GM21619 (cell line): ENCODE measurements at regions not wholly inside any gene's neighbourhood (a gene's known extent, or its start where the extent isn't known, plus 50 kb on each side); places are given as distances from the start of the nearest gene placed in this dataset.
"Not testable (repeated sequence)": the region's sequence is repeated elsewhere in the genome, so short reads cannot be mapped to it uniquely, and the experiment has no call there.

ENCODE experiments used
- ATAC-seq: cut with Tn5 transposase; IDR thresholded peaks from one replicate; pipeline ENCODE4 v1.9.1; 2021; ENCODE audit not compliant: unreplicated experiment

DNA sequence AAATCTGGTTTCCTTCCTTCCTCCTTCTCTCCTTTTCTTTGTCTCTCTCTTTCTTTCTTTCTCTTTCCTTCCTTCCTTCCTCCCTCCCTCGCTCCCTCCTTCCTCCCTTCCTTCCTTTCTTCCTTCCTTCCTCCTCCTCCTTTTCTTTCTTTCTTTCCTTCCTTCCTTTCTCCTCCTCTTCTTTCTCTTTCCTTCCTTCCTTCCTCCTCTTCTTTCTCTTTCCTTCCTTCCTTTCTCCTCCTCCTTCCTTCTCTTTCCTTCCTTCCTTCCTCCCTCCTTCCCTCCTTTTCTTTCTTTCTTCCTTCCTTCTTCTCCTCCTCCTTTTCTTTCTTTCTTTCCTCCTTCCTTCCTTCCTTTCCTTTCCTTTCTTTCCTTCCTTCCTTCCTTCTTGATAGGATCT is 61.2 kb downstream of the VIP start:
- ATAC-seq: no peak

DNA sequence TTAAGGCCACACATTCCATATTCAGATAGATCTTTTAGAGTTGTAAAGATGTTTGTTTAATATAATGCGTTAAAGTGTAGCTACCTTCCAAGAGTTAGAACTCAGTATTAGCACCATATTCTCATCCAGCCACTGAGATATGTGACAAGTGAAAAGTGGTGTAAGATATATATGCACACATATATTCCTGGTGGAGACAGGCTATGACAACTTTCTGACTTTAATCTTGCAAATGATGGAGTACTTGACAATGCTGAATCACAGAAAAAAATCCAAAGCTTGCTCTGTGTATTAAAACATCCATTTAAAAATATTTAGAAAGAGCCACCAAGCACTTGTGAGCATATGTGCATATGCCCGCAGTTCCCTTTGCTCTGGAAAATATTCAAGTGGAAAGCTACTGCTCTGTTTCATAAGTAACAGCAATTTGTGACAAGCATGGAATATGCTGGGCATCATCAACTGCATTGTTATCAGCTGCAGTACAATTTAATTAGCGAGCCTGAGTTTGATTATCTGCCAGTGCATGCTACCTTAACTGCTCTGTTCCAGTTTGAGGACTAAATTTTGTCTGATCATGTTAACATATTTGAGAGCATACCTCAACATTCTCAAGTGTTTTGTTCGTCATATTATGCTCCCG is 64.8 kb downstream of the VIP start:
- ATAC-seq: no peak

DNA sequence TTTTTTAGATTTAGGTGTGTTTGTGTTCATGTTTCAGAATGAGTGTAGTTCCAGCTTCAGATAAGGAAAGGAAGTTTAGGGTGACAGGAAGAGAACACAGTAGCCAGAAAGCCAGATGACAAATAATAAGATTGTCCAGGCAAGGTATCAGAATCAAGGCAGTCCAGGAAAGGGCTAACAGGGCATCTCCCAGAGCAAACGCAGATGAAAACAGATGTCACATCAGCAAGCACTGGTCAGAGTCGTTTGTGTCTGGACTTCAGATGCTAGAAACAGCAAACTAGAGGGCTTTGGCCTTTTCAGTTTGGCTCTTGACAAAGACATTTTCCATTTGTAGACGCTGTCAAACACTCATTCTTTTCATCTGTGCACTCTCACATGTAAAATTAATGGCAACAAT is 65.5 kb downstream of the VIP start:
- no peak for ATAC-seq

DNA sequence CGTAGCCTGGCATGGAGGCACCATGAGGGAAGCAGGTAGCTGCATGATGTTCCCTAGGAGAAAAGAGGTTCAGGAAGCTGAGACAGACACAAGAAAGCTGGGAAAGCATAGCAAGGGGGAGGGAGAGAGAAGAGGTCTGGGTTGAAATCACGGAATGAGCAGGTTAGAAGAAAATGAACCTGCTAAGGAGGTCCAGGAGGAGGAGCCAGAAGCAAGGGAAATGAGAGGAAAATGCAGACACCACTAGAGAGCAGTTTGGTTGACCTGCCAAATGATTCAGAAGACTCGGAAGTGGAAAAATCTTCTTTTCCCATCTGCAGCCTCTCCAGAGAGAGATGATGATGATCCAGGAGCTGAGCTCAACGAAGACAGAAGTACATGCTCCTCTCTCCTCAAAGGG is 70.9 kb downstream of the VIP start:
- no peak for ATAC-seq

DNA sequence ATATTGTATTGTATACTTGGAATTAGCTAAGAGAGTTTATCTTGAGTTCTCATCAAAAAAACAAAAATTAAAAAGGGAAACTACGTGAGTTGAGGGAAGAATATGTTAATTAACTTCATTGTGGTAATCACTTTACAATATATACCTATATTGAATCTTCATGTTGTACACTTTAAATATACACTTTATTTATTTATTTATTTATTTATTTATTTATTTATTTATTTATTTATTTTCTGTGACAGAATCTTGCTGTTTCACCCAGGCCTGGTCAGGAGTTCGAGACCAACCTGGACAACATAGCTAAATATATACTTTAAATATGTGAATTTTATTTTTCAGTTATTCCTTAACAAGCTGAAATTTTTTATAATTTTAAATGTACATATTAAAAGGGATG is 74.1 kb downstream of the VIP start:
- ATAC-seq: no peak

DNA sequence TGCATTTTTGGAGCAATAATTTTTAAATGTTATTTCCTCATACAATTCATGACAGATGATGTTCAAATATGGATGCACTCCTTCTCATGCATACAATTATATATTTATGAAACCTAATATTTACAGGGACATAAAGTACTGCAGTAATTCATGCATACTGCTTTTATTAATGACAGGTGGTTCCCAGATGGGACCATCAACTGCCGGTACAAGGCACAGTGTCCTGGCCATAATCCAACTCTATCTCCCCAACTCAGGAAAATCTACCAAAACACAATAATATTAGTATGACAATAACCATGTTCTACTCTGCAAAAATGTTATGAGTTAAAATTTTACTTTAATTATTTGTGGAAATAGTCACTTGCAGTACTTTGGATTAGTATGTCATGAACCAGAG is 77.8 kb downstream of the VIP start:
- ATAC-seq: no peak

DNA sequence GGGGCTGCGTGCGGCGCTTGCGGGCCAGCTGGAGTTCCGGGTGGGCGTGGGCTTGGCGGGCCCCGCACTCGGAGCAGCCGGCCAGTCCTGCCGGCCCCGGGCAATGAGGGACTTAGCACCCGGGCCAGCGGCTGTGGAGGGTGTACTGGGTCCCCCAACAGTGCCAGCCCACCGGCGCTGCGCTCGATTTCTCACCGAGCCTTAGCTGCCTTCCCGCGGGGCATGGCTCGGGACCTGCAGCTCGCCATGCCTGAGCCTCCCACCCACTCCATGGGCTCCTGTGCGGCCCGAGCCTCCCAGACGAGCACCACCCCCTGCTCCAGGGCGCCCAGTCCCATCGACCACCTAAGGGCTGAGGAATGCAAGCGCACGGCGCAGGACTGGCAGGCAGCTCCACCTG is 83.8 kb downstream of the VIP start:
- not testable (repeated sequence) for ATAC-seq

DNA sequence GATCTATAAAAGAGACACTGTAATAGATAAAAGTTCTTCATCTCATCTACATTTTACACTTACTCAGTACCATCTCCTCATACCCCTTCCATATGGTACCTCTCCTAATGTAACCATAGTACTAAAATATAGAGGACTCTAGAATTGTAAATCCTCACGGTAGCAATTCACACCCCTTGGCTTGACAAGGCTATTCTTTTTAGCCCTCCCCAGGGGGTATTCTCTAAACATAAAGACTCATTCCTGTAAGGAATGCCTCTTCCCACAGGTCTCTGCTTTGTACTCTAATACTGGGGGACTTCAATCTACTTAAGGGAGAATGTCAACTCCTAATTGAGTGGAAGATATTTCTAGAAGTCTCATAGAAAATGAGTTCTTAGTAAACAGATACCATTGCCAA is 85.9 kb downstream of the VIP start:
- ATAC-seq: no peak

DNA sequence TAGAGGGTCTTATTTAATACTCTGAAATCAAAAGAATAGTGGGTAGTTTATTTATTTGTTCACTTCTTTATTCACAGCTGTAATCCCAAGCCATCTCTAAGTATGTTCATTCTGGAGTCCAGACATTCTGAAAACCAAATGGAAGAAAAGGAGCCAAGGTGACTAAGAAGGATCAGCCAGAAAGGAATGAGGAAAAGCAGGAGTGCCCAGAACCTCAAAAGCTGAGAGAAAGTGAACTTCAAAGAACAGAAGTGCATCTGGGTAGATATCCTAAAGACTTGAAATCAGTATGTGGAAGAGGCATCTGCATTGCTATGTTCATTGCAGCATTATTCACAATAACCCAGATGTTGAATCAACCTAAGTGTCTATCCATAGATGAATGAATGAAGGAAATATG is 94.8 kb downstream of the VIP start:
- ATAC-seq: no peak

DNA sequence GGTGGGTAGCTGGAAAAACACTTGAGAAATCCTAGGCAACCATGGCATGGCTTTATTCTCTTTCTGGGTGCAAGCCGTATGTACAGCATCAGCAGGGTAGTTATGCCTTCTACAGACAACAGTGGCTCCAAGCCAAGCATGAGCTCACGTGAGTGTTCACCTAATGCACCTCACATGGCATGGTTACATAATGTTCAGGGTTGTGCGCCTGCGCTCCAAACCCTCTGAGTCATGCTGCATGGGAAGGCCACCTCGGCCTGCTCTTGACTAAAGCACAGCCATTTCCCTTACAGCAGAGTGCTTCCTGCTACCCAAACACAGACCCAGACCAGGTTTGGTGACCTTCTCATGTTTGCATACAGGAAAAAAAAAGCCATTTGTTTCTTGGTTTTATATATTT is 96.2 kb downstream of the VIP start:
- no peak for ATAC-seq

DNA sequence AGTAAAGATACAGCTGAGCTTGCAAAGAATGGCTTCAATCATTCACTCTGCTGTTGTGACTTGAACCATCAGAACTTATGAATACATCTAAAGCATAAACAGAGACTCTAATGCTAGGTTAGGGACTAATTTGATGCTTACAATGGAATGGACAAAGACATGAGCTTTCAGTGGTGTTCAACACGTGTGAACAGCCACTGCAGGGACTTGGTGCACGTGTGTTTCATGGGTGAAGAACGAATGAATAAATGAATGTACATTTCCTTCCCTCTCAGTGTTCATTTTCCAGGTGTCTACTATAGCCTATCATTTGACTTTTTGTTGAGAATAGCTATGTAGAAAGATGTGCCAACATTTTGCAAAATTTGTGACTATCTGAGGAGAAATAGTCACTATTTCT is 98.3 kb downstream of the VIP start:
- no peak for ATAC-seq

DNA sequence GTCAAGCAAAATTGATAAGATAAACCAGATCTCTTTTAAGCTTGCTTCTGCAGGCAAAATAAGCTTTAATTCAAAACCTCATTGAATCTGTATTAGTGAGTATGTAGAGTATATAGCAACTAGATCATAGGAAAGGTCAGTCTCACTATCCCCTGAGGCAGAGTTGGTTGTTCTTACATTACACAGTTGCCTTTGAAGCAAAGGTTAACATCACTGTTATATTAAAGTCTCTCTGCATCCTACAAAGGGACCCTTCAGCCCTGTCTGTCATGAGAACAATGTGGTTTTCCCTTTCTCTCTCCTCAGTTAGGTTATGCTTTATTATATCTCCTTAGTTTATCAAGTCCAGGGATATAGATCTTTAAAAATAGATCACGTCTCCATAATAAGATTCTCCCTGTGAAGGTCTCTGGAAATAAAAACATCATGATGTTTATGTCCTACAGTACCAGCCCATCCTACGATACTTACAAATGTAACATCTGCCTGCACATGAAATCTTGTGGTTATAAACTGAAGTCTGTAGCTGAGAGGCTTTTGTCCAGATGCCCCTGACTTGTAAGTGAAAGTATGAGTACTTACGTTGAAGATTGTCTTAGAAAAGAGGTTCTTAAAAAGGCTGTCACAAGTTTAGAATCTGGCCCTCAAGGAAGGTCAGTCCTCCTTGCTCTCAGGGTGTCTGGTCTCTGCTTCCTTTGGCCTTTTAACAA is 103.6 kb downstream of the VIP start:
- no peak for ATAC-seq

DNA sequence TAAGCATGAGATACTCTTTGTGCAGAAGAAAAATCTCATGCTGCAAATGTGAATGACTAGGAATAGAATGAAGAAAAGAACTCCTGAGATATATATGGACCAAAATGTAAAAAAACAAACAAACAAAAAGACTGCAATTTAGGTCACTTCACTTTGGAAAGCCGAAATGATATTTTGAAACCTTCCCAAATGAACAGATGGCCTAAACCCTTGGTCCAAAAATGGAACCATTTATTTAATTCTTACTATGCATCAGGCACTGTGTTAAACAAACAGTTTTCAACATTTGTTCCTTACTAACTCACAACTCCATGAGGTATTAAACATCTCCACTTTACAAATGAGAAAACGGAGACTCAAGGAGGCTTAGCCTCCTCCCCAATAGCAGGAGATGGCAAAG is 107.5 kb downstream of the VIP start:
- no peak for ATAC-seq

DNA sequence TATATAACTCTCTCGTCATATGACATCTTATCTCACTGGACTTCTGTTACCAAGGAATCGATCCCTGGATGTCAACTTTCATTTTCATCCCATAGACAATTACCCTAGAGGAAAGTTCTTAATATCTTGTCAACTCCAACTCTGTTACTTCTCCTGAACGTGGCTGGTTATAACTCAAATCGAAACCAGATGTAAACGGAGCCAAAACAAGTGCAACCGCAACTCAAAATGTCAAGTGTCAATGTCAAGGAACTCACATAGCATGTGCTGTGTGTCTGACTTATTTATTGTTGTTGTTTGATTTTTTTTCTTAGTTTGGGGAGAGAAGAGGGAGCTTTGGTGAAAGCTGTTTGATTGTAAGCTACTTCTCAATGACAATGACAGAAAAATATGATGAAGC is 108.6 kb downstream of the VIP start:
- ATAC-seq: peak; percentile 59

DNA sequence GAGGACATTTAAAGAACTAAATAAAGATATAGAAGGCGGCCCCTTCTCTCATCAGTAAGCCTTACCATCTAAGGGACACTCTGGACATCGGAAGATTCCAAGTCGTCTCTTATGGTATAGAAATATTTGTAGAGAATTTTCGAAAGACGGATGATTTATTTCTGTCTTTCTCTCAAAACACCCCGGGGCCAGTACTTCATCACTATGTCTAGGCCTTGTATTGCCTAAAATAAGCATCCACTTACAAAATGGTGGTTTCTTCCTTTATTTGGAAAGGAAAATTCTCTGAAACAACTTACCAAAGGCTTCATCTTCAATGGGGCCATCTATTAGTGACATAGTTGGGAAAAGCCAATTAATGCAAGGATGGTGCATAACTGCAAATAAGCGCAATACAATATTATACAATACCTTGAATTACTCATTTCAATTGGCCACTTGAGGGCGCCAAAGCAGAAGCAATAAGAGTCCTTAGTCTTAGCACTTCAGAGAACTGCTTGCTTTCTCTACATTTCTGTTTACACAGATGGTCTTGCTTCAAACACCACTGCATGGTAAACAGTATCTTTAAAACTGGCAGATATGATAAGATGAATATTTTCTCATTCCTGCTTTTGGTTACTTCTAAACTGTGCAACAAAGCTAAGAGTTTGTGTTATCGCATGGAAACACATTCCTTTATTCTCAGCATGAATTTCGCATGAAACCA is 113.2 kb downstream of the VIP start:
- ATAC-seq: peak; percentile 90

DNA sequence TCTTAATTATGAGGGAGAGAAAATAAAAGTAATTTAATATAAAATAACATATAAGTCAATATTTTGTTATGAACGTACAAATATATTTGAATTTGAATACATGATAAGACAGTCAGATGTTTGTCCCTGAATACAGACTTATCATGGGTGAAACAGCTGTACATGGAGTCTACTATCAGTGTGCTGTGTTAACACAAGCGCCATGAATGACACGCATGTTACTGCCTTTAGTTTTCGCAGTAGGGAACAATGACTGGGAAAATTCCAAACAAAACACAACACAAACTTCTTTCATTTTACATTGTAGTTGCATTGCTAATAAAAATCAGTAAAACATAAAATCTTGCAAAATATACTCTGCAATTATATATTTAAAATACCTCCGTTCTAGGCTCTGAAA is 108.6 kb downstream of the FBXO5 start:
- no peak for ATAC-seq

DNA sequence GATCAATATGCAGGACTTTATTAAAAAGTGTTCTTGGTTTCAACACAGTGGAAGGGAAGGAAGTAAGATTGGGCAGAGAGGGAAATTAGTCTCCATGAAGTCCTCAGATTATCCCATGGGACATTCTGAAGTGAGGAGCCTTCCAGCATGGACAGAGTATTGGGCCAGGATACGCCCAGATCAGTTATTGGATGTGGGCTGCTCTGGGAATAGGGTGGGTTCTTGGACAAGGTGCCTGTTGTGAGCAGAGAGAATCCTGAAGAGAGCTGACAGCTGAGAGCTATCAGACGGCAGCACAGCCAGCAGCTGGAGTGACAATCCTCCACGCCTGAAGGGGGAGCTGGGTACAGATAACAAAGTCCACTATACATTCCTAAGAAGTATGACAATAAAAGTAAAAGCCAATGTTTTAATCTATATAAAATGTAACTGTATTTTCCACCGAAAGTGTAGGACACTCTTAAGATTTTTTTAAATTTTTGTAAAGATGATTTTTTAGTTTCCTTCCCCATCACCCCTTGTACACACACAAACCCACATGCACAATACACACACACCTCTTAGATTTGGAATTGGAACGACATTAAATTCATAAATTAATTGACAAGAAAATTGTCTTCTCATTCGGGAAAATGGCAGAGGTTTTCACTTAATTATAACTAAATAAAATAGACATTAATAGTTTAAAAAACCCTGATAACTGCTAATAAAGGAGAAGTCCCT is 107.8 kb downstream of the FBXO5 start:
- ATAC-seq: no peak

DNA sequence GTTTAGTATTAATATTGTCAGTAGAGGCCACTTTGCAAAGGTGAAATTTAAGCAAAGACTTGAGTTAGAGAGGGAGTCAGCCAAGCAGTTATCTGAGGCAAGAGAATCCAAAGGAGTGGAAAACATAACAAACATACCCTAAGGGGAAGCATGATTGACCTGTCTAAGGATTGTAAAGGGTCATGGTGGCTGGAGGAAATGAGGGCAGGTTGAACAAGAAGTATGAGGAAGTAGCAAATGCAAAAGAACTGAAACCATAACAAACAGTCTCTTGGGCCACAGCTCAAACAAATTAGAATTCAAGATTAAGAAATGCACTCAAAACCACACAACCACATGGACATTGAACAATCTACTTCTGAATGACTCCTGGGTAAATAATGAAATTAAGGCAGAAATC is 103.2 kb downstream of the FBXO5 start:
- no peak for ATAC-seq

DNA sequence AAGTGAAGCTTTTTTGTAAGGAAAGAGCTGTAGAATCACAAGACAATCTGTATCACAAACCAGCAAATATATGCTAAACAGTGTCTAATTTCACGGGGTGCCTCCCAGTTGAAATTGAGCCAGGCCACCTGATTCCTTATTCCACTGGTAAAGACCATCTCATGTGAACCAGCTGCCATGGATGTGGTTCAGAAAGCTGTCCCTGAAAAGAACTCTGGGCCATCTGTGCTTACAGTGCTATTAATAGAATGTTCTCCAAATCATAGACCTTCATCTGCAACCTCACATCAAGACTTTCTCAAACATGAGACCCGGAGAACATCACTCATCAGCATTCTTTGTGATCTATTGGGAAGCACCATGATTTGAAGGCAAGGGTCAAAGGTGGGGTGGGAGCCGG is 89.7 kb downstream of the FBXO5 start:
- no peak for ATAC-seq

DNA sequence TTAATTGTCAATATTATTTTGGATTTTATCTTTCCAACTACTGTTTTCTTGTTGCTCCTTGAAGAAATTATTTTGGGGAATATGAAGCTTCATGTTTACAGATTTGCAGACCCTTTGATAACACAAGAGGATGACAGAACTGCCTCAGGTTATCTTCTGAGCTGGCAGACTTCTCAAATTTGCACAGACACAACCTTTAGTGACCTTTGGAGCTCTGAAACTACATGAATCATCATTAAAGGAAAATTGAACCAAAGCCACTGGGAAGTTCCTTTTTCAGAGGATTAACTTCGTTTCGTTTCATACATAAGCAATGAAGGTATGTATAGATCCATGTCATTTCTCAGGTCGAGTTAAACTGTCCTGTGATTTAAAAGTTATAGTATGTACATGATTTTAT is 85.9 kb downstream of the FBXO5 start:
- no peak for ATAC-seq

DNA sequence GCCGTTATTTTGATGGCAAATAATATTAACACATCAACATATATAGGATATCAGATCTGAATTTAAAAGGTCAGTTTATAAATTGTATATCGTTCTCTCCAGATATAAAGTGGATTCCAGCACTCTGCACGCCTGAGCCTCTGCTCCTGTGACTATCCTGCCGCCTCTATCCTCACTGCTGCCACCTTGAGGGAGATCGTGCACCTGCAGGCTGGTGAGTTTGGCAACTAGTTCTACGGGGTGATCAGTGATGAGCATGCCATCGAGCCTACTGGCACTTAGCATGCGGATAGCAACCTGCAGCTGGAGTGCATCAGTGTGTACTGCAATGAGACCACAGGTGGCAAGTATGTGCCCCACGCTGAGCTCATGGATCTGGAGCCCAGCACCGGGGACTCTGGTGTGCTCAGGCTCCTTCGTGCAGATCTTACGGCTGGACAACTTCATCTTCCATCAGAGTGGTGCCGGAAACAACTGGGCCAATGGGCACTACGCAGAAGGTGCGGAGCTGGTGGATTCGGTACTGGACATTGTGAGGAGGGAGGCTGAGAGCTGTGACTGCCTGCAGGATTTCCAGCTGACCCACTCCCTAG is 84.9 kb downstream of the FBXO5 start:
- ATAC-seq: peak; percentile 99
